ENCODE measurements at regions not wholly inside any gene's neighbourhood (a gene's known extent, or its start where the extent isn't known, plus 50 kb on each side); places are given as distances from the start of the nearest gene placed in this dataset.

DNA sequence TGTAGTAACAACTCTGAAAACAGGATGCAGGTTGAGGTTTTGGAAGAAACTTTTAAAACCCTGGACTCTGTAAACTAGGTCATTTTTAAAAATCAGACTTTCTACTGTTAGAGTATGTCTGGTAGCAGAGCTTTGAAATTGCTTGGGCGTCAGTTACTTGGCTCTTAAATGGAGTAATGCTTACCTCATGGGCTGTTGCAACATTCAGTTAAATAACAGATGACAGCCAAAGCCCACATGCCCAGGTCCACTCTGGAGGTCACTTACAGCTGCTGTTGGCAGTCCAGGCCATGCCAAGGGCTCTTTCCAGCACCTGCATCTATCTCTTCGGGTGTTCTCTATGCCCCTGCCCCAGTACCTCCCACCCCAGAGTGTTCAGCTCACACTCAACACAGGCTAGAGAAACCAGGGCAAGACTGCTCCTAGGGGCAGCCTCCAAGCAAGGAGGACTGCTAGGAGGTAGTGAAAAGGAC, 96.4 kb downstream of the BANF2 start:
- no CpG with 5 or more reads among the region's 2 CpGs for WGBS, 2 donors (ENCODE audit: extremely low coverage in 2 of 2, insufficient read length in 2 of 2, insufficient replicate concordance in 1 of 2)
- H4K91ac ChIP-seq (ENCODE audit: low read depth, low read length, poor library complexity), result no peak overlapping the region
- no peak overlapping the region for H2BK15ac ChIP-seq (ENCODE audit: low read length)
- no peak overlapping the region for H2BK12ac ChIP-seq (ENCODE audit: low read length)
- no peak overlapping the region for H2BK120ac ChIP-seq (ENCODE audit: low read depth, low read length)
- H3K14ac ChIP-seq (ENCODE audit: low read length), result no peak overlapping the region
- no peaks in the 10 kb centered on the region for H3K4me1 ChIP-seq (ENCODE audit: control insufficient read depth in 2 of 2, insufficient read depth in 1 of 2, low read depth in 1 of 2, low read length in 2 of 2)
- no peak overlapping the region for H2AK5ac ChIP-seq (ENCODE audit: low read depth, low read length)
- no peak overlapping the region for H3K27ac ChIP-seq (replicated peaks; ENCODE audit: low read length)
- DNase-seq (ENCODE audit: low spot score), result no peak
- H3K9me3 ChIP-seq (replicated peaks in 1 of 2; ENCODE audit: control insufficient read depth in 2 of 2, insufficient read depth in 1 of 2, low read depth in 1 of 2, low read length in 2 of 2), result no peaks in the 10 kb centered on the region
- H4K8ac ChIP-seq (ENCODE audit: low read depth, low read length), result no peak overlapping the region
- no peak overlapping the region for H3K4me3 ChIP-seq (ENCODE audit: low read length in 2 of 2)
- no peak overlapping the region for H2BK5ac ChIP-seq (ENCODE audit: low read length)
- H3K23ac ChIP-seq (ENCODE audit: low read depth, low read length, poor library complexity), result no peak overlapping the region
- no peak overlapping the region for H3K18ac ChIP-seq (ENCODE audit: low read length)
- H3K27me3 ChIP-seq (ENCODE audit: control insufficient read depth in 3 of 3, insufficient read depth in 3 of 3, low read depth in 1 of 3, low read length in 3 of 3), result peaks cover 0 to 6% (median 0%) of the 10 kb centered on the region in 3 experiments
- no peaks in the 10 kb centered on the region for H3K36me3 ChIP-seq (replicated peaks in 1 of 2; ENCODE audit: control insufficient read depth in 2 of 2, insufficient read depth in 2 of 2, low read length in 2 of 2)
- no peak overlapping the region for H3K4ac ChIP-seq (ENCODE audit: low read length)
- H3K9ac ChIP-seq (ENCODE audit: low read depth, low read length, poor library complexity), result no peak overlapping the region
- H3K4me2 ChIP-seq (ENCODE audit: insufficient read depth, low read length, poor library complexity, severe bottlenecking), result no peak overlapping the region
- H2AFZ ChIP-seq (ENCODE audit: low read length), result no peak overlapping the region
- H3K79me1 ChIP-seq (ENCODE audit: low read depth, low read length), result no peaks in the 10 kb centered on the region

DNA sequence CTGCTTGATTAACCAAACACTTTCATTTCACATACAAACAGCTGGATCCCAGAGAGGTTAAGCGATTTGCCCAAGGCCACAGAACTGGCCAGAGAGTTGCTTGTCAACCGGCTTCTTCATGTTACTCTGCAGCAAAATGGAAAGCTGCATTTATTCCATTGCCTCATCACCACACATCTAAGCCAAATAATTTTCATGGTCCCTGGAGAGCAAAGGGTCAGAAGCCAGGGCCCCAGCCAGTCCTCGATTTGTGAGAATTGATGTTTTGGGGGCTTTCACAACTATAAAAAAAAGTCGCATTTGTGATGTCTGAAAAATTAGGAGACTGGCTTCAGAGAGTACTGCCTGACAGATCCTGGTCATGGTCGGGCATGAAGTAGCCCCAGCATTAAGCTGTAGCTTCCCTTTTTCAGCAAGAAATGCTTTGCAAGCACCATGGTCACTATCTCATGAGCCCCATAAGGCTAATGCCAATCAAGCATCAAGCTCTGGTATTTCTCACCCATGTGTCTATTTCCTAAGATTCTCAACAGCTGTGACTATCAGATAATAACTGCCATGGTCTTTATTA, 95.8 kb downstream of the BANF2 start:
- Histone ChIP-seq H2AFZ (ENCODE audit: low read length) (no peak overlapping the region), H3K23ac (ENCODE audit: low read depth, low read length, poor library complexity) (no peak overlapping the region), H3K18ac (ENCODE audit: low read length) (no peak overlapping the region), H4K8ac (ENCODE audit: low read depth, low read length) (no peak overlapping the region), H3K27ac (replicated peaks; ENCODE audit: low read length) (no peak overlapping the region), H3K4ac (ENCODE audit: low read length) (no peak overlapping the region), H2BK15ac (ENCODE audit: low read length) (no peak overlapping the region), H2AK5ac (ENCODE audit: low read depth, low read length) (no peak overlapping the region), H3K4me3 (ENCODE audit: low read length in 2 of 2) (no peak overlapping the region), H2BK12ac (ENCODE audit: low read length) (no peak overlapping the region), H3K14ac (ENCODE audit: low read length) (no peak overlapping the region), H3K27me3 (ENCODE audit: control insufficient read depth in 3 of 3, insufficient read depth in 3 of 3, low read depth in 1 of 3, low read length in 3 of 3) (peaks cover 0 to 6% (median 0%) of the 10 kb centered on the region in 3 experiments), H2BK120ac (ENCODE audit: low read depth, low read length) (no peak overlapping the region), H3K79me1 (ENCODE audit: low read depth, low read length) (no peaks in the 10 kb centered on the region), H2BK5ac (ENCODE audit: low read length) (no peak overlapping the region), H3K36me3 (replicated peaks in 1 of 2; ENCODE audit: control insufficient read depth in 2 of 2, insufficient read depth in 2 of 2, low read length in 2 of 2) (no peaks in the 10 kb centered on the region), H3K4me1 (ENCODE audit: control insufficient read depth in 2 of 2, insufficient read depth in 1 of 2, low read depth in 1 of 2, low read length in 2 of 2) (no peaks in the 10 kb centered on the region), H4K91ac (ENCODE audit: low read depth, low read length, poor library complexity) (no peak overlapping the region), H3K4me2 (ENCODE audit: insufficient read depth, low read length, poor library complexity, severe bottlenecking) (no peak overlapping the region), H3K9me3 (replicated peaks in 1 of 2; ENCODE audit: control insufficient read depth in 2 of 2, insufficient read depth in 1 of 2, low read depth in 1 of 2, low read length in 2 of 2) (no peaks in the 10 kb centered on the region), H3K9ac (ENCODE audit: low read depth, low read length, poor library complexity) (no peak overlapping the region)
- no peak for DNase-seq (ENCODE audit: low spot score)
- WGBS, 2 donors (ENCODE audit: extremely low coverage in 2 of 2, insufficient read length in 2 of 2, insufficient replicate concordance in 1 of 2), result no CpG with 5 or more reads among the region's 5 CpGs

DNA sequence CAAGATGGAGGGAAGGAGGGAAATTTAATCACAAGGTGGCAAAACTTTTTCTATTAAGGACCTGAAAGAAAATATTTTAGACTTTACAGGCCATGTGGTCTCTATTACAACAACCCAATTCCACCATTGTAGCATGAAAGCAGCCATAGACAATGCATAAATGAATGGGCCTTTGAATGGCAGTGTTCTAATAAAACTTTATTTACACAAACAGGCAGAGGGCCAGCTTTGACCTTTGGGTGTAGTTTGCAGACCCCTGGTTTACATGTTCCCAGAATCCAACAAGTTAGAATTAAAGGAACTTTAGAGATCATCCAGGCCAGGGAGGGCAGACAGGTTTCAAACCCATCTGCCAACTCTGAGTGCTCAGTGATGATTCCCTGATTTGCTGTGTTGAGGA, 95.2 kb downstream of the BANF2 start:
- Histone ChIP-seq H3K4me1 (ENCODE audit: control insufficient read depth in 2 of 2, insufficient read depth in 1 of 2, low read depth in 1 of 2, low read length in 2 of 2) (no peaks in the 10 kb centered on the region), H3K27me3 (ENCODE audit: control insufficient read depth in 3 of 3, insufficient read depth in 3 of 3, low read depth in 1 of 3, low read length in 3 of 3) (peaks cover 0 to 3% (median 0%) of the 10 kb centered on the region in 3 experiments), H4K8ac (ENCODE audit: low read depth, low read length) (no peak overlapping the region), H3K9ac (ENCODE audit: low read depth, low read length, poor library complexity) (no peak overlapping the region), H2BK15ac (ENCODE audit: low read length) (no peak overlapping the region), H2AK5ac (ENCODE audit: low read depth, low read length) (no peak overlapping the region), H3K4me3 (ENCODE audit: low read length in 2 of 2) (no peak overlapping the region), H3K14ac (ENCODE audit: low read length) (no peak overlapping the region), H3K36me3 (replicated peaks in 1 of 2; ENCODE audit: control insufficient read depth in 2 of 2, insufficient read depth in 2 of 2, low read length in 2 of 2) (no peaks in the 10 kb centered on the region), H2BK5ac (ENCODE audit: low read length) (no peak overlapping the region), H3K18ac (ENCODE audit: low read length) (no peak overlapping the region), H2AFZ (ENCODE audit: low read length) (no peak overlapping the region), H3K4ac (ENCODE audit: low read length) (no peak overlapping the region), H3K4me2 (ENCODE audit: insufficient read depth, low read length, poor library complexity, severe bottlenecking) (no peak overlapping the region), H2BK120ac (ENCODE audit: low read depth, low read length) (no peak overlapping the region), H3K9me3 (replicated peaks in 1 of 2; ENCODE audit: control insufficient read depth in 2 of 2, insufficient read depth in 1 of 2, low read depth in 1 of 2, low read length in 2 of 2) (no peaks in the 10 kb centered on the region), H3K27ac (replicated peaks; ENCODE audit: low read length) (no peak overlapping the region), H3K79me1 (ENCODE audit: low read depth, low read length) (no peaks in the 10 kb centered on the region), H2BK12ac (ENCODE audit: low read length) (no peak overlapping the region), H3K23ac (ENCODE audit: low read depth, low read length, poor library complexity) (no peak overlapping the region), H4K91ac (ENCODE audit: low read depth, low read length, poor library complexity) (no peak overlapping the region)
- no peak for DNase-seq (ENCODE audit: low spot score)

DNA sequence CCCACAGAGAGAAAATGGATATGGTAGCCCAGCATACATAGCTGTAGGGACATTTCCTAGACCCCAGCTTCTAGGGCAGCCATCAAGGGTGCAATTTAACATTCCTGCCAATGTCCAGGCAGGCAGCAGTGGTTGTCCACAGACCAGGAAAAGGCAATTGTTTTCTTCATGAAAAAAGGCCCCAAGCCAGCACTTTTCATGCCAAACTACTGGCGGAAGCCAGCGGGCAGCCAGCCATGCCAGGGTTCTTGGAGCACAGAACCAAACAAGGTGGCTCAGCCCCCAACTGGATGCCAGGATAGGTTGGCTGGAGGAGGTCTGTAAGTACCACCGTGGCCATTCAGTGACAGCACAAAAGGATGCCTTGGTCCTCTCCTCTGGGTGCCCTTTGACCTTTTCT, 94.6 kb downstream of the BANF2 start:
- H2BK15ac ChIP-seq (ENCODE audit: low read length), result no peak overlapping the region
- no peak overlapping the region for H3K23ac ChIP-seq (ENCODE audit: low read depth, low read length, poor library complexity)
- H3K36me3 ChIP-seq (replicated peaks in 1 of 2; ENCODE audit: control insufficient read depth in 2 of 2, insufficient read depth in 2 of 2, low read length in 2 of 2), result no peaks in the 10 kb centered on the region
- DNase-seq (ENCODE audit: low spot score), result no peak
- H4K8ac ChIP-seq (ENCODE audit: low read depth, low read length), result no peak overlapping the region
- H3K4me3 ChIP-seq (ENCODE audit: low read length in 2 of 2), result no peak overlapping the region
- no peak overlapping the region for H4K91ac ChIP-seq (ENCODE audit: low read depth, low read length, poor library complexity)
- H2BK120ac ChIP-seq (ENCODE audit: low read depth, low read length), result no peak overlapping the region
- no CpG with 5 or more reads among the region's 3 CpGs for WGBS, 2 donors (ENCODE audit: extremely low coverage in 2 of 2, insufficient read length in 2 of 2, insufficient replicate concordance in 1 of 2)
- peaks cover 0 to 3% (median 0%) of the 10 kb centered on the region in 3 experiments for H3K27me3 ChIP-seq (ENCODE audit: control insufficient read depth in 3 of 3, insufficient read depth in 3 of 3, low read depth in 1 of 3, low read length in 3 of 3)
- H3K27ac ChIP-seq (replicated peaks; ENCODE audit: low read length), result no peak overlapping the region
- no peak overlapping the region for H3K4me2 ChIP-seq (ENCODE audit: insufficient read depth, low read length, poor library complexity, severe bottlenecking)
- no peak overlapping the region for H3K14ac ChIP-seq (ENCODE audit: low read length)
- no peak overlapping the region for H3K4ac ChIP-seq (ENCODE audit: low read length)
- H2BK12ac ChIP-seq (ENCODE audit: low read length), result no peak overlapping the region
- H3K9ac ChIP-seq (ENCODE audit: low read depth, low read length, poor library complexity), result no peak overlapping the region
- no peak overlapping the region for H2AFZ ChIP-seq (ENCODE audit: low read length)
- H3K18ac ChIP-seq (ENCODE audit: low read length), result no peak overlapping the region
- H2AK5ac ChIP-seq (ENCODE audit: low read depth, low read length), result no peak overlapping the region
- H3K4me1 ChIP-seq (ENCODE audit: control insufficient read depth in 2 of 2, insufficient read depth in 1 of 2, low read depth in 1 of 2, low read length in 2 of 2), result no peaks in the 10 kb centered on the region
- H3K79me1 ChIP-seq (ENCODE audit: low read depth, low read length), result no peaks in the 10 kb centered on the region
- H3K9me3 ChIP-seq (replicated peaks in 1 of 2; ENCODE audit: control insufficient read depth in 2 of 2, insufficient read depth in 1 of 2, low read depth in 1 of 2, low read length in 2 of 2), result no peaks in the 10 kb centered on the region
- H2BK5ac ChIP-seq (ENCODE audit: low read length), result no peak overlapping the region

All from neuronal stem cell (in vitro differentiated cells).